ENCODE measurements at regions not wholly inside any gene's neighbourhood (a gene's known extent, or its start where the extent isn't known, plus 50 kb on each side); places are given as distances from the start of the nearest gene placed in this dataset.

DNA sequence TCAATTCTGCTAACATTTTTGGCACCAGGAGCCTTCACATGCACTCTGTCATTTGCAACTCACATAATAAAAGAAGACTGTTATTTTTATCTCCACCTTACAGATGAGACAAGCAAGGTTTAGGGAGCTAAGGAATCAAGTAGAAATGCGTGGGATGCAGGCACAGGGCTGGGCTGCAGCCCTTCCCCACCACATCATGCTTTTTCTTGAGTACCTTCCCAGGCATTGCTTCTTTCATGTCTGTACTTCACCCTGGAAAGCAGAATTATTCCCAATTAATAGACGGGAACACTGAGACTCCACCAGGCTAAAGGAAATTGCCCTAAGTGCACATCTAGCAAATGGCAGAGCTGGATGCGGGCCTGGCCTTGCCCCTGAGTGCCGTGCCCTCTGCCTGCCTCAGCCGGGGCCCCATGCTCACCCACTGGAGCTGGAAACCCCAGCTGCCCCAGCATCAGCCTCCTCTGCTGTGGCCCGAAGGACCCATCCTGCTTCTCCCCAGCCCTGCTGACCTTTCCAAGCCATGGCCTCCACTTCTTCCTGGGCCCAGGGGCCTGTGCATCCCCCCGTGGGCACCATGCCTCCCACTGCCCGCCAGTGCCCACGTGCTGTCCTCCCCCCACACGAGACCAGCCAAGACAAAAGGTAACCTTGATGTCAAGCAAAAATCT is 257.5 kb downstream of the TOMM20 start:
- Histone ChIP-seq H3K4me3 (ENCODE audit: insufficient read depth, low read depth, low read length, poor library complexity, severe bottlenecking) (no peak overlapping the region), H3K4me1 (ENCODE audit: control insufficient read depth, insufficient read depth, low read length, poor library complexity, severe bottlenecking) (no peaks in the 10 kb centered on the region), H3K27me3 (replicated peaks; ENCODE audit: control insufficient read depth, insufficient read depth, low read length, poor library complexity, severe bottlenecking) (no peaks in the 10 kb centered on the region), H3K36me3 (ENCODE audit: control insufficient read depth, insufficient read depth, low read length) (no peaks in the 10 kb centered on the region), H3K27ac (ENCODE audit: insufficient read depth, low read length, poor library complexity, severe bottlenecking) (no peak overlapping the region), H3K9me3 (ENCODE audit: control insufficient read depth, low read length) (no peaks in the 10 kb centered on the region)
- DNase-seq: no peak

DNA sequence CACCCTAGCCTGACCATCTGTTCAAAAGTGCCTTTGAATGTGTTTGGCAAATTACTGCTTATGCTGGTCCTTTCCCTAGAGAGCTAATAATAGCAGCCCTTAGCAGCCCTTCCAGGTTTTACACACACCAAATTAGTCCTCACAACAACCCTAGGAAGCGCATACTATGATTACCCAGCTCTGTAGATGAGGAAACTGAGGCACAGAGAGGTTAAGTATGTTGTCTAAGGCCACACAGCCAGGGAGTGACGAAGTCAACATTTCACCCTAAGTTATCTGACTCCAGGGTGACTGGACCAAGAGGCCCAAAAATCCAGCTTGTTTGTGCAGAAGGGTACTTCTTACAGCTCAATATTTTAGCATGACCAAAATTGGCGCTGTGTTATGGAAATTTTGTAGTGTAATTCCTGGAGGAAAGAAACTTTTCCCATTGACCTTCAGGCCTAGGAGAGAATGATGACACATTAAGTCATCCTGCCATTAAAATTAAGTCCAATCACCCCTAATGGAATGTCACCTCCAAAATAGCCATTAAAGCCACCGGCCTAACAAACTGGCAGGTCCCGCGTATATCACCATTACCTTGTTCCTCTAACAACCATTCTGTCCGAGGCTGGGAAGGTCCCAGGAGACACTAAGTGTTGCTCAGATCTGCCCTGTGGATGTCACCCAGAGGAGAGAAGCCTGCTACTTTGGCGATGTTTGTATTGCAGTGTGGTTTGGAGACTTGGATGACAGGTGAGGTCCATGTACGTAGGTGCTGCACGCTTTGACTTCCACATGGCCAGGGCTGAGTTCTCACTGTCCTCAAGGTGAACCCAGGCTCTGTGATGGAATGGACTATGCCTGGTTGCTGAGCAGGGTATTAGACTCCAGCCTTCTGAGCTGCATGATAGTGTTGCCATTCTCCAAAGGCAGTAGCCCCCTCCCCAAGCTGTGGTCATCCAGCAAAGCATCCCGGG is 258.3 kb downstream of the TOMM20 start:
- H3K4me3 ChIP-seq (ENCODE audit: insufficient read depth, low read depth, low read length, poor library complexity, severe bottlenecking): no peak overlapping the region
- DNase-seq: no peak
- no peak overlapping the region for H3K27ac ChIP-seq (ENCODE audit: insufficient read depth, low read length, poor library complexity, severe bottlenecking)
- H3K9me3 ChIP-seq (ENCODE audit: control insufficient read depth, low read length): no peaks in the 10 kb centered on the region
- no peaks in the 10 kb centered on the region for H3K36me3 ChIP-seq (ENCODE audit: control insufficient read depth, insufficient read depth, low read length)
- no peaks in the 10 kb centered on the region for H3K4me1 ChIP-seq (ENCODE audit: control insufficient read depth, insufficient read depth, low read length, poor library complexity, severe bottlenecking)
- no peaks in the 10 kb centered on the region for H3K27me3 ChIP-seq (replicated peaks; ENCODE audit: control insufficient read depth, insufficient read depth, low read length, poor library complexity, severe bottlenecking)

DNA sequence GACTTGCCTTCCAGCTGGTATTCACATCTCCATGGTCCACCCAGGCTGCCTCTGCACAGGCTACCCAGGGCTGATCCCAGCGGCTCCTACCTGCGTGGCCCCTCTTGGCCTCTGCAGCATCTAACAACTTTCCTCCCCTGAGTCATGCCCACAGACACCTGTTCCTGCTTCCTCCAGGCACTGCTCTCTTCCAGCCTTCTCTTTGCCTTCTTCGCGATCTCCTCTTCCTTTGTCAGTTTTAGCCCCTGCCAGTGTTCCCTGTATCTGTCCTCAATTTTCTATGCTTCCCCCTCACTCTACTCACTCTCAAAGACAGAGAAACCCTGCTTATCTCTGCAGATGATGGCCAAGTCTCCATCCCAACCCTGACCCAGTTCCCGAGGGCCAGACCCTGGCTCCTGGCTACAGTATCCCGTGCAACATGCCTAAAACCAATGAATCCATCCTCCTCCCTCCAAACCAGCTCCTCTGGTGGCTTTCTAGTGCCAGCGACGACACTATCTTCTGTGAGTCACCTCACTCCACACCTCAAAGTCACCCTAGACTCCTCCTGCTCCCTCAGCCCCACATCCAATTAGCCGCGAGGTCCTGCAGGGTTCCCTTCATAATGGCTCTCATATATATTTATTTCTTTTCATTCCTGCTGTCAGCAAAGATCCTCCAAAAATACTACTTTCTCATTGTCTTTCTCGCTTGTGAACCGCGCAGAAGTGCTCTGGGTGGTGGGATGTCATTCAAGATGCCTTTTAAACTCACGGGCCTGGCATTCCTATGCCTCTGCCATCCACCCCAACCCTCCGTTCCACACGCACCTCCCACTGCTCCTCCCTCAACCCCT is 259.2 kb downstream of the TOMM20 start:
- Histone ChIP-seq H3K9me3 (ENCODE audit: control insufficient read depth, low read length) (no peaks in the 10 kb centered on the region), H3K36me3 (ENCODE audit: control insufficient read depth, insufficient read depth, low read length) (no peaks in the 10 kb centered on the region), H3K27ac (ENCODE audit: insufficient read depth, low read length, poor library complexity, severe bottlenecking) (no peak overlapping the region), H3K4me3 (ENCODE audit: insufficient read depth, low read depth, low read length, poor library complexity, severe bottlenecking) (no peak overlapping the region), H3K27me3 (replicated peaks; ENCODE audit: control insufficient read depth, insufficient read depth, low read length, poor library complexity, severe bottlenecking) (no peaks in the 10 kb centered on the region), H3K4me1 (ENCODE audit: control insufficient read depth, insufficient read depth, low read length, poor library complexity, severe bottlenecking) (no peaks in the 10 kb centered on the region)
- DNase-seq: no peak

DNA sequence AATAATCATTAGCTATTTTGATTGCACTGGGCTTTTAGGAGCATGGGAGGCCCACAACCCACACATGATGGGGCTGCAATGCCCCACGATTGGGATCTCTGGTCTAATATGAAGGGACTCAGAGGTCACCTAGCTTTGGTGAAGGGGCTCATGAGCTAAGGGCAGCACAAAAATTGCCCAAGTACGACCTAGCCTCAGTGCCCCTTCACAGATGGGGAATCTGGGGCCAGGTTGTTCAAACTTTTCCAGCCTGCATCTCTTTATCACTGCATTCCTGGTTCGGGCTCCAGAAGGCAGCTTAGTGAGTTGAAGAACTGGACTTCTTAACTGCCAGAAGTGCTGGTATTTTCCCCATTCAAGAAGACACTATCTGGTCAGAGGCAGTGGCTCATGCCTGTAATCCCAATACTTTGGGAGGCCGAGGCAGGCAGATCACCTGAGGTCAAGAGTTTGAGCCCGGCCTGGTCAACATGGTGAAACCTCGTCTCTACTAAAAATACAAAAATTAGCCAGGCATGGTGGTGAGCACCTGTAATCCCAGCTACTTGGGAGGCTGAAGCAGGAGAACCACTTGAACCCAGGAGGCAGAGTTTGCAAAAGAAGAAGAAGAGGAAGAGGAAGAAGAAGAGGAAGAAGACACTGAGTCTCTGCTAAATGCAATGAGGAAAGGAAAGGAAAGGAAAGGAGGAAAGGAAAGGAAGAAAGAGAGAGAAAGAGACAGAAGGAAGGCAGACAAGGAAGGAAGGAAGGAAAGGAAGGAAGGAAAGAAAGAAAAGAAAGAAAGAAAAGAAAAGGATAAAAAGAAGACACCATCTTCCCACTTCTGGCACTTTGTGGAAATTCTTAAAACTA is 258.5 kb upstream of the IRF2BP2 start:
- Histone ChIP-seq H3K27me3 (replicated peaks; ENCODE audit: control insufficient read depth, insufficient read depth, low read length, poor library complexity, severe bottlenecking) (no peaks in the 10 kb centered on the region), H3K4me1 (ENCODE audit: control insufficient read depth, insufficient read depth, low read length, poor library complexity, severe bottlenecking) (no peaks in the 10 kb centered on the region), H3K36me3 (ENCODE audit: control insufficient read depth, insufficient read depth, low read length) (no peaks in the 10 kb centered on the region), H3K4me3 (ENCODE audit: insufficient read depth, low read depth, low read length, poor library complexity, severe bottlenecking) (no peak overlapping the region), H3K9me3 (ENCODE audit: control insufficient read depth, low read length) (no peaks in the 10 kb centered on the region), H3K27ac (ENCODE audit: insufficient read depth, low read length, poor library complexity, severe bottlenecking) (no peak overlapping the region)
- no peak for DNase-seq

DNA sequence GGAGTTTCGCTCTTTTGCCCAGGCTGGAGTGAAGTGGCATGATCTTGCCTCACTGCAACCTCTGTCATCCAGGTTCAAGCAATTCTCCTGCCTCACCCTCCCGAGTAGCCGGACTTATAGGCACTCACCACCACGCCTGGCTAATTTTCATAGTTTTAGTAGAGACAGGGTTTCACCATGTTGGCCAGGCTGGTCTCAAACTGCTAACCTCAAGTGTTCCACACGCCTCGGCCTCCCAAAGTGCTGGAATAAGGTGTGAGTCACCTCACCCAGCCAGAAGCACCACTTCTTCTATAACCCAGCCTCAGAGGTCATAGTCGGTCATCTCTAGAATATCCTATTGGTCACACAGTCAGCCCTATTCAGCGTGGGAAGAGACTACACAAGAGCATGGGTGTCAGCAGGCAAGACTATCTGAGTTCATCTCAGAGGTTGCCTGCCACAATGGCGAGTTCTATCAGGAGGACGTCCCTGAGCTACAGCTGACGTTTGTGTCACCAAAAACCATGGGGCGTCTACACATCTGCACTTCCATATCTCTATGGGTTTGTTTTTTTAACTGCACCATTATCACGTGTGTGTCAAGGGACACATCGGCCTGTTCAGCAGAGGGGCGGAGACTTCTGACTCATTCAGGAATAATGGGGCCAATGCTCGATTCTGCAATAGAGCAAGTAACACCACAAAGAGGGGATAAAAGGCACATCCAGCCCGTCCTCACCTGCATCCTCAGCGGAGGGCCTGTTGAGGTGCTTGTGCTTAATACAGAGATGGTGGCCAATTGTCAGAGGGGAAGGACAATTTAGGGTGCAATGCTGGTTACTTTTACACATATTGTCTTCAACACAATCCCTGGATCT is 256.3 kb upstream of the IRF2BP2 start:
- Histone ChIP-seq H3K27me3 (replicated peaks; ENCODE audit: control insufficient read depth, insufficient read depth, low read length, poor library complexity, severe bottlenecking) (no peaks in the 10 kb centered on the region), H3K9me3 (ENCODE audit: control insufficient read depth, low read length) (no peaks in the 10 kb centered on the region), H3K27ac (ENCODE audit: insufficient read depth, low read length, poor library complexity, severe bottlenecking) (no peak overlapping the region), H3K36me3 (ENCODE audit: control insufficient read depth, insufficient read depth, low read length) (no peaks in the 10 kb centered on the region), H3K4me3 (ENCODE audit: insufficient read depth, low read depth, low read length, poor library complexity, severe bottlenecking) (no peak overlapping the region), H3K4me1 (ENCODE audit: control insufficient read depth, insufficient read depth, low read length, poor library complexity, severe bottlenecking) (no peaks in the 10 kb centered on the region)
- DNase-seq: no peak

DNA sequence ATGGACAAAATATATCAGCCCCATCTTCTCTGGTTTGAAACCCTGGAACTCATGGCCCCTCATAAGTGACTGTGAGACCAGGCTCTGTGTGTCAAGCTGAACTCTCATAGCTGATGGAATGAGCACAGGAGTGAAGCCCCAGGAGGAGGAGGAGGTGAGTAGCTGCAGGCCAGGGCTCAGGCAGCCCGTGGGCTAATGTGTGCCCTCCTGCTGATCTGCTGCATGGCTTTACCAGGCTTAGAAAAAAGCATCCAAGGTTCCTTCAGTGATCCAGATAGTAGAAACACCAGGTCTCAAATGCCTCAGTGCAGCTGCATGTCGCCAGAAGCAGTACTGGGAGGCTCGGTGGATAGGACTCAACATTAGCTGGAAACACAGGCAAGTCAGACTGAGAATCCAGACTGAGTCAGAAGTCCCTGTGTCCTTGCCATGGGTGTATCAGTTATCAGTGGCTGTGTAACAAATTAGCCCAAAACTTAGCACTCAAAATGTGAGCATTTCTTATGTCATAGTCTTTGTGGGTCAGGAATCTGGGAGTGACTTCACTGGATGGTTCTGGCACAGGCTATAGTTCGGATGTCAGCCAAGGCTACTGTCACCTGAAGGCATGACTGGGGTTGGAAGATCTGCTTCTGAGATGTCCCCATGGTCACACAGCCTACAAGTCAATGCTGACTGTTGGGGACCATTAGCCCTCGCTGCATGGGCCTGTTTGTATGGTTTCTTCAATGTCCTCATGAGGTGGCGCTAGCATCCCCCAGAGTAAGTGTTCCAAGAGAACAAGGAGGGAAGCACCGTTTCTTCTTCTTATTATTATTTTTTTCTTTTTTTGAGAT is 255.4 kb upstream of the IRF2BP2 start:
- Histone ChIP-seq H3K4me1 (ENCODE audit: control insufficient read depth, insufficient read depth, low read length, poor library complexity, severe bottlenecking) (no peaks in the 10 kb centered on the region), H3K27me3 (replicated peaks; ENCODE audit: control insufficient read depth, insufficient read depth, low read length, poor library complexity, severe bottlenecking) (no peaks in the 10 kb centered on the region), H3K27ac (ENCODE audit: insufficient read depth, low read length, poor library complexity, severe bottlenecking) (no peak overlapping the region), H3K4me3 (ENCODE audit: insufficient read depth, low read depth, low read length, poor library complexity, severe bottlenecking) (no peak overlapping the region), H3K9me3 (ENCODE audit: control insufficient read depth, low read length) (no peaks in the 10 kb centered on the region), H3K36me3 (ENCODE audit: control insufficient read depth, insufficient read depth, low read length) (no peaks in the 10 kb centered on the region)
- DNase-seq: no peak

DNA sequence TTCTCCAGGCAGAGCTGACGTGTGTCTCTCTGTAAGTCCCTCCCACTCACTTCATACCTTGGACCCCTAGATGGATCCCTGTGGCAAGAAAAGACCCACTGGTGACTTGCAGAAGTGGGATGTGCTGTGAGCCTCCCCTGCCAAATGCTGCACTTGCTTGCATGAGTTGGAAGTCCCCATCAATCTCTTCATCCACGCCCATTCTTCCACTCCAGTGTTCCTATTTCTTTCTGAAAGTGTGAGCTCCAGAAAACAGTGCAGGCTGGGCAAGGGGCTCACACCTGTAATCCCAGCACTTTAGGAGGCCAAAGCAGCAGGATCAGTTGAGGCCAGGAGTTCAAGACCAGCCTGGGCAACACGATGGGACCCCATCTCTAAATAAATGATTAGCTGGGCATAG is 254.1 kb upstream of the IRF2BP2 start:
- Histone ChIP-seq H3K36me3 (ENCODE audit: control insufficient read depth, insufficient read depth, low read length) (no peaks in the 10 kb centered on the region), H3K27me3 (replicated peaks; ENCODE audit: control insufficient read depth, insufficient read depth, low read length, poor library complexity, severe bottlenecking) (no peaks in the 10 kb centered on the region), H3K27ac (ENCODE audit: insufficient read depth, low read length, poor library complexity, severe bottlenecking) (no peak overlapping the region), H3K4me3 (ENCODE audit: insufficient read depth, low read depth, low read length, poor library complexity, severe bottlenecking) (no peak overlapping the region), H3K9me3 (ENCODE audit: control insufficient read depth, low read length) (no peaks in the 10 kb centered on the region), H3K4me1 (ENCODE audit: control insufficient read depth, insufficient read depth, low read length, poor library complexity, severe bottlenecking) (no peaks in the 10 kb centered on the region)
- DNase-seq: no peak

DNA sequence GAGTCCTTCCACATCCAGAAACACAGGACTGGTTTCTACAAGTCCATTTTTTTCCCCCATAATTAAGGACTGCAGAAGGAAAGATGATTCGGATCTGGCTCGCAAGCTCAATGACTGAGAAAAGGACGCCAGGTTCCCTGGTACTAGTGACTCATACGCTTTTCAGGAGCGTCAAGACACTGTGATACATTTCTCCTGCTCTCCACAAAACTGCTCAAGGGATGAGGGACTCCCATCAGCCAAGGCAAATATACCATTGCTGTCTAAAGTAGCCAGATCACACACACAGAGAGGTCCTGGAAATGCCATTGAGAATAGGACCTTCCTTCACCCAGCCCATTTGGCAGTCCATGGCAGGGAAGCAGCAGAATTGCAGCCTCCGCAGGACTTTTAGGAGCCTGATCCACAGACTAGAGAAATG is 253.6 kb upstream of the IRF2BP2 start:
- no peak for DNase-seq
- Histone ChIP-seq H3K9me3 (ENCODE audit: control insufficient read depth, low read length) (no peaks in the 10 kb centered on the region), H3K27me3 (replicated peaks; ENCODE audit: control insufficient read depth, insufficient read depth, low read length, poor library complexity, severe bottlenecking) (no peaks in the 10 kb centered on the region), H3K4me1 (ENCODE audit: control insufficient read depth, insufficient read depth, low read length, poor library complexity, severe bottlenecking) (no peaks in the 10 kb centered on the region), H3K4me3 (ENCODE audit: insufficient read depth, low read depth, low read length, poor library complexity, severe bottlenecking) (no peak overlapping the region), H3K36me3 (ENCODE audit: control insufficient read depth, insufficient read depth, low read length) (no peaks in the 10 kb centered on the region), H3K27ac (ENCODE audit: insufficient read depth, low read length, poor library complexity, severe bottlenecking) (no peak overlapping the region)

Measured in effector memory CD4-positive, alpha-beta T cell (primary cell).